GM12878 (cell line): ENCODE measurements at regions not wholly inside any gene's neighbourhood (a gene's known extent, or its start where the extent isn't known, plus 50 kb on each side); places are given as distances from the start of the nearest gene placed in this dataset.

ENCODE experiments used
- ATAC-seq: fragments of 200-7000 bp; cut with Tn5 transposase; 3 replicates; pipeline ENCODE4 v1.9.1; 2020; ENCODE audit warnings: mild to moderate bottlenecking, moderate library complexity
- BruUV-seq: library from RNA; stranded (reverse); fragments of 400-500 nt; replicated peaks from 2 replicates; lab custom pipeline; 2021; lab: Mats Ljungman, UMichigan
- CTCF ChIA-PET: fragments of 300-600 bp; sonication (Branson Sonifier 250); formaldehyde crosslinking; extraction: SDS; loops from one replicate; lab custom pipeline; 2021; ENCODE audit warnings: inconsistent platforms; lab: Yijun Ruan, JAX
- POLR2A ChIA-PET: fragments of 350-600 bp; formaldehyde crosslinking; extraction: SDS; loops from one replicate; lab custom pipeline; 2021; ENCODE audit warnings: inconsistent platforms; lab: Charles Lee
- RAD21 ChIA-PET: fragments of 300-600 bp; sonication (Branson Sonifier 250); formaldehyde crosslinking; loops from one replicate; lab custom pipeline; 2023; ENCODE audit warnings: antibody characterized with exemption; ENCODE audit not compliant: unreplicated experiment; lab: Charles Lee
- SMC1A ChIA-PET: fragments of 300-600 bp; sonication (Branson Sonifier 250); formaldehyde crosslinking; loops from one replicate; lab custom pipeline; 2023; ENCODE audit not compliant: unreplicated experiment, uncharacterized antibody; lab: Charles Lee
- DNase-seq: peaks from one replicate; pipeline ENCODE4 v3.0.0-alpha.2; 2011; ENCODE audit warnings: low read depth, low spot score
- FAIRE-seq: peaks from 3 replicates; lab custom pipeline; 2011; peaks lifted over from hg19 to GRCh38; lab: Jason Lieb, UNC
- H2AFZ ChIP-seq: 2 replicates; pipeline ENCODE4 v1.6.0; 2011; ENCODE audit warnings: low read depth, low read length, control low read depth; ENCODE audit not compliant: control insufficient read depth
- H3K27ac ChIP-seq: 2 replicates; pipeline ENCODE4 v1.5.1; 2011; ENCODE audit warnings: control low read depth; ENCODE audit not compliant: control insufficient read depth, insufficient read depth
- H3K27me3 ChIP-seq, 2 experiments: replicated peaks in 1 of 2; 2 replicates each; pipeline versions ENCODE4 v1.6.0 to v1.6.1; 2011; ENCODE audit warnings: low read length in 1 of 2; ENCODE audit not compliant: control insufficient read depth in 2 of 2, insufficient read depth in 2 of 2
- H3K36me3 ChIP-seq, 2 experiments: 2 replicates each; pipeline ENCODE4 v1.5.1; 2011; ENCODE audit warnings: low read length in 1 of 2; ENCODE audit not compliant: control insufficient read depth in 2 of 2, insufficient read depth in 2 of 2
- H3K4me1 ChIP-seq: 2 replicates; pipeline ENCODE4 v1.6.1; 2011; ENCODE audit warnings: mild to moderate bottlenecking, low read length, moderate library complexity, mixed read lengths; ENCODE audit not compliant: control insufficient read depth, insufficient read depth
- H3K4me2 ChIP-seq: 2 replicates; pipeline ENCODE4 v1.6.0; 2011; ENCODE audit warnings: control low read depth; ENCODE audit not compliant: control insufficient read depth, insufficient read depth
- H3K4me3 ChIP-seq: fragments of 200-600 bp; sonication (generic); 2 replicates; pipeline ENCODE4 v1.5.1; 2016
- H3K79me2 ChIP-seq: 2 replicates; pipeline ENCODE4 v1.6.0; 2011; ENCODE audit warnings: low read length; ENCODE audit not compliant: control insufficient read depth, insufficient read depth
- H3K9ac ChIP-seq: 2 replicates; pipeline ENCODE4 v1.8.0; 2011; ENCODE audit warnings: low read length, control low read depth, mixed read lengths; ENCODE audit not compliant: control insufficient read depth, insufficient read depth
- H3K9me3 ChIP-seq: replicated peaks from 3 replicates; pipeline ENCODE4 v1.5.1; 2011; ENCODE audit warnings: mild to moderate bottlenecking, low read length; ENCODE audit not compliant: control insufficient read depth, insufficient read depth
- H4K20me1 ChIP-seq: 2 replicates; pipeline ENCODE4 v1.6.0; 2011; ENCODE audit not compliant: control insufficient read depth, insufficient read depth
- CREM ChIP-seq: IDR thresholded peaks from 2 replicates; pipeline ENCODE4 v1.6.1; 2014; ENCODE audit warnings: antibody characterized with exemption, low read depth
- HDAC6 ChIP-seq: fragments of 200-600 bp; sonication (generic); IDR thresholded peaks from one replicate; pipeline ENCODE4 v1.8.0; 2017; ENCODE audit warnings: antibody characterized with exemption; ENCODE audit not compliant: unreplicated experiment
- WGBS: methylation state at CpG from one replicate; pipeline ENCODE4 v1.1.6; 2016; ENCODE audit warnings: low lambda C conversion rate; ENCODE audit not compliant: insufficient replicate concordance, insufficient coverage; ENCODE audit errors: missing lambda C conversion rate; 5-methylcytosine and 5-hydroxymethylcytosine counted together
- in situ Hi-C: fragments of 300-500 bp; cut with MboI; formaldehyde crosslinking; loops from 9 replicates; pipeline ENCODE4 v1.14.3; 2018; ENCODE audit warnings: mixed read lengths
- intact Hi-C: fragments of 100-400 bp; cut with micrococcal nuclease; formaldehyde crosslinking; loops from one replicate; pipeline ENCODE4 v1.14.2; 2022; ENCODE audit not compliant: unreplicated experiment
- TF ChIP-seq, protein P1 (sequence below): IDR thresholded peaks from 2 replicates; pipeline ENCODE4 v1.6.1; 2012; ENCODE audit warnings: improper control_type of control experiment, low read depth, low read length; ENCODE audit not compliant: insufficient replicate concordance
- TF ChIP-seq, protein P2 (sequence below): fragments of 450-650 bp; IDR thresholded peaks from 2 replicates; pipeline ENCODE4 v1.6.1; 2018; ENCODE audit warnings: borderline replicate concordance, mild to moderate bottlenecking; ENCODE audit not compliant: partially characterized antibody

DNA sequence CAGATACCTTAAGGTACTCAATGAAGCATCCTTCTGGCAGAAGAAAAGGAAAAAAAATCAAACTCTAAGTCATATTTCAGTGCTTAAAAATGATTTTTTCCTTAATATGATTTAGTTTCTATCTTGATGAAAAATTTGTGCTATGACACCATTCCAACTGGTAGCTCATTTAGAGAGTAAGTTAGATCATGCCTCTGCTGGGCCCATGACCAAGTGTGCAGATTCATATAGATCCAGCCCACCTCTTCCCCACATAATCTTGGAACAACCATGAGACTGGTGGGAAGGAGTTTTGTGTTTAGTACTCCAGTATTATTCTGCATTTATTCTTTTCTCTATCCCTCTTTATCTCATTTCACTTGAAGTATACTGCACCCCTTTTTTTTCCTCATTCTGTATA lies 908.3 kb downstream of the KCNMA1 start (continued):
- TF ChIP-seq, protein P1, sequence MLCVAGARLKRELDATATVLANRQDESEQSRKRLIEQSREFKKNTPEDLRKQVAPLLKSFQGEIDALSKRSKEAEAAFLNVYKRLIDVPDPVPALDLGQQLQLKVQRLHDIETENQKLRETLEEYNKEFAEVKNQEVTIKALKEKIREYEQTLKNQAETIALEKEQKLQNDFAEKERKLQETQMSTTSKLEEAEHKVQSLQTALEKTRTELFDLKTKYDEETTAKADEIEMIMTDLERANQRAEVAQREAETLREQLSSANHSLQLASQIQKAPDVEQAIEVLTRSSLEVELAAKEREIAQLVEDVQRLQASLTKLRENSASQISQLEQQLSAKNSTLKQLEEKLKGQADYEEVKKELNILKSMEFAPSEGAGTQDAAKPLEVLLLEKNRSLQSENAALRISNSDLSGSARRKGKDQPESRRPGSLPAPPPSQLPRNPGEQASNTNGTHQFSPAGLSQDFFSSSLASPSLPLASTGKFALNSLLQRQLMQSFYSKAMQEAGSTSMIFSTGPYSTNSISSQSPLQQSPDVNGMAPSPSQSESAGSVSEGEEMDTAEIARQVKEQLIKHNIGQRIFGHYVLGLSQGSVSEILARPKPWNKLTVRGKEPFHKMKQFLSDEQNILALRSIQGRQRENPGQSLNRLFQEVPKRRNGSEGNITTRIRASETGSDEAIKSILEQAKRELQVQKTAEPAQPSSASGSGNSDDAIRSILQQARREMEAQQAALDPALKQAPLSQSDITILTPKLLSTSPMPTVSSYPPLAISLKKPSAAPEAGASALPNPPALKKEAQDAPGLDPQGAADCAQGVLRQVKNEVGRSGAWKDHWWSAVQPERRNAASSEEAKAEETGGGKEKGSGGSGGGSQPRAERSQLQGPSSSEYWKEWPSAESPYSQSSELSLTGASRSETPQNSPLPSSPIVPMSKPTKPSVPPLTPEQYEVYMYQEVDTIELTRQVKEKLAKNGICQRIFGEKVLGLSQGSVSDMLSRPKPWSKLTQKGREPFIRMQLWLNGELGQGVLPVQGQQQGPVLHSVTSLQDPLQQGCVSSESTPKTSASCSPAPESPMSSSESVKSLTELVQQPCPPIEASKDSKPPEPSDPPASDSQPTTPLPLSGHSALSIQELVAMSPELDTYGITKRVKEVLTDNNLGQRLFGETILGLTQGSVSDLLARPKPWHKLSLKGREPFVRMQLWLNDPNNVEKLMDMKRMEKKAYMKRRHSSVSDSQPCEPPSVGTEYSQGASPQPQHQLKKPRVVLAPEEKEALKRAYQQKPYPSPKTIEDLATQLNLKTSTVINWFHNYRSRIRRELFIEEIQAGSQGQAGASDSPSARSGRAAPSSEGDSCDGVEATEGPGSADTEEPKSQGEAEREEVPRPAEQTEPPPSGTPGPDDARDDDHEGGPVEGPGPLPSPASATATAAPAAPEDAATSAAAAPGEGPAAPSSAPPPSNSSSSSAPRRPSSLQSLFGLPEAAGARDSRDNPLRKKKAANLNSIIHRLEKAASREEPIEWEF: no peak
- TF ChIP-seq, all 136 proteins: peak for 0

DNA sequence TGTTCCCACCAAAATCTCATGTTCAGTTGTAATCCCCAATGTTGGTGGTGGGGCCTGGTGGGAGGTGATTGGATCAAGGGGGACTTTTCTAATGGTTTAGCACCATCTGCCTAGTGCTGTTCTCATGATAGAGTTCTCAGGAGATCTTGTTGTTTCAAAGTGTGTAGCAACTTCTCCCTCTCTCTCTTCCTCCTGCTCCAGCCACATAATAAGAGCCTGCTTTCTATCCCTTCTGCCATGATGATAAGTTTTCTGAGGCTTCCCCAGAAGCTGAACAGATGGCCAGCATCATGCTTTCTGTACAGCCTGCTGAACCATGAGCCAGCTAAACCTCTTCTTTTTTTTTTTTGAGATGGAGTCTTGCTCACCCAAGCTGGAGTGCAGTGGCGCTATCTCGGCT lies 910.6 kb downstream of the KCNMA1 start:
- WGBS: 100% methylated on average over 1 of the region's 2 CpGs
- H3K9me3 ChIP-seq: no peaks in the 10 kb centered on the region; the same call in 2 of the 3 replicates
- no peak overlapping the region for H3K4me3 ChIP-seq
- ATAC-seq (no peak), FAIRE-seq (no peak), DNase-seq (no peak)
- H3K4me2 ChIP-seq: no peak overlapping the region
- ChIA-PET RAD21 (no interaction called here), POLR2A (no interaction called here), CTCF (no interaction called here), SMC1A (no interaction called here)
- in situ Hi-C loops (no loop called here), intact Hi-C loops (no loop called here)
- H3K9ac ChIP-seq: no peak overlapping the region
- no peaks in the 10 kb centered on the region for H3K36me3 ChIP-seq
- no peaks in the 10 kb centered on the region for H4K20me1 ChIP-seq
- no peaks in the 10 kb centered on the region for H3K79me2 ChIP-seq
- no TSS peak for BruUV-seq
- H3K27ac ChIP-seq: no peak overlapping the region
- TF ChIP-seq HDAC6 (no peak), CREM (no peak)
- TF ChIP-seq, protein P2, sequence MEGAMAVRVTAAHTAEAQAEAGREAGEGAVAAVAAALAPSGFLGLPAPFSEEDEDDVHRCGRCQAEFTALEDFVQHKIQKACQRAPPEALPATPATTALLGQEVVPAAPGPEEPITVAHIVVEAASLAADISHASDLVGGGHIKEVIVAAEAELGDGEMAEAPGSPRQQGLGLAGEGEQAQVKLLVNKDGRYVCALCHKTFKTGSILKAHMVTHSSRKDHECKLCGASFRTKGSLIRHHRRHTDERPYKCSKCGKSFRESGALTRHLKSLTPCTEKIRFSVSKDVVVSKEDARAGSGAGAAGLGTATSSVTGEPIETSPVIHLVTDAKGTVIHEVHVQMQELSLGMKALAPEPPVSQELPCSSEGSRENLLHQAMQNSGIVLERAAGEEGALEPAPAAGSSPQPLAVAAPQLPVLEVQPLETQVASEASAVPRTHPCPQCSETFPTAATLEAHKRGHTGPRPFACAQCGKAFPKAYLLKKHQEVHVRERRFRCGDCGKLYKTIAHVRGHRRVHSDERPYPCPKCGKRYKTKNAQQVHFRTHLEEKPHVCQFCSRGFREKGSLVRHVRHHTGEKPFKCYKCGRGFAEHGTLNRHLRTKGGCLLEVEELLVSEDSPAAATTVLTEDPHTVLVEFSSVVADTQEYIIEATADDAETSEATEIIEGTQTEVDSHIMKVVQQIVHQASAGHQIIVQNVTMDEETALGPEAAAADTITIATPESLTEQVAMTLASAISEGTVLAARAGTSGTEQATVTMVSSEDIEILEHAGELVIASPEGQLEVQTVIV: no peak
- H3K4me1 ChIP-seq: no peaks in the 10 kb centered on the region
- H2AFZ ChIP-seq: no peak overlapping the region
- H3K27me3 ChIP-seq: no peaks in the 10 kb centered on the region
